Stomach (tissue), 4 donors: ENCODE measurements at regions not wholly inside any gene's neighbourhood (a gene's known extent, or its start where the extent isn't known, plus 50 kb on each side); places are given as distances from the start of the nearest gene placed in this dataset.

ENCODE experiments used
- POLR2AphosphoS5 ChIP-seq, 3 donors: sonication (generic); formaldehyde crosslinking; IDR thresholded peaks; one replicate each; pipeline ENCODE4 v1.6.1; 2016; ENCODE audit warnings: antibody characterized with exemption in 3 of 3
- TF ChIP-seq, protein P1 (sequence below), 7 experiments: fragments of 450-650 bp in 4 of 7; fragments of 200-600 bp in 3 of 7; sonication (generic) in 3 of 7; IDR thresholded peaks; one replicate each; pipeline ENCODE4 v1.5.1; 2016 to 2019; ENCODE audit warnings: antibody characterized with exemption in 7 of 7, control low read depth in 2 of 7, mild to moderate bottlenecking in 1 of 7

DNA sequence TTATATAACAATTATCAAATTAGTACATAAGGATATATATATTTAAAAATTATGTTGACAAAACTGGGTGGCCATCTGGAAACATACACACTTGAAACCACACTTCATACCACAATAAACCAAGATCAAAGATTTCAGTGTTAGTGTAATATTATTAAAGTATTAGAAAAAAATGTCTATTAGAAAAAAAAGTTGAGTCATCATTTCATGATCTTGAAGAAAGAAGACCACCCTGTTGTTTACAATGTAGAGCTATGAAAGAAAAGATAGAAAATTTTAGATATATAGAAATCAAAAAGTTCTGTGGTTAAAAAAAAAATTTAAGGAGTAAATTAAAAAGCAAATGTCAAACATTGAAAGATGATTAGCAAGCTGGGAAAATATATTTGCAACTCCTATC, 224.5 kb upstream of the CDH20 start:
- TF ChIP-seq, protein P1, sequence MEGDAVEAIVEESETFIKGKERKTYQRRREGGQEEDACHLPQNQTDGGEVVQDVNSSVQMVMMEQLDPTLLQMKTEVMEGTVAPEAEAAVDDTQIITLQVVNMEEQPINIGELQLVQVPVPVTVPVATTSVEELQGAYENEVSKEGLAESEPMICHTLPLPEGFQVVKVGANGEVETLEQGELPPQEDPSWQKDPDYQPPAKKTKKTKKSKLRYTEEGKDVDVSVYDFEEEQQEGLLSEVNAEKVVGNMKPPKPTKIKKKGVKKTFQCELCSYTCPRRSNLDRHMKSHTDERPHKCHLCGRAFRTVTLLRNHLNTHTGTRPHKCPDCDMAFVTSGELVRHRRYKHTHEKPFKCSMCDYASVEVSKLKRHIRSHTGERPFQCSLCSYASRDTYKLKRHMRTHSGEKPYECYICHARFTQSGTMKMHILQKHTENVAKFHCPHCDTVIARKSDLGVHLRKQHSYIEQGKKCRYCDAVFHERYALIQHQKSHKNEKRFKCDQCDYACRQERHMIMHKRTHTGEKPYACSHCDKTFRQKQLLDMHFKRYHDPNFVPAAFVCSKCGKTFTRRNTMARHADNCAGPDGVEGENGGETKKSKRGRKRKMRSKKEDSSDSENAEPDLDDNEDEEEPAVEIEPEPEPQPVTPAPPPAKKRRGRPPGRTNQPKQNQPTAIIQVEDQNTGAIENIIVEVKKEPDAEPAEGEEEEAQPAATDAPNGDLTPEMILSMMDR (IDR thresholded peaks at IDR 0.05): no peak
- TF ChIP-seq POLR2AphosphoS5 (IDR thresholded peaks at IDR 0.05): no peak
